ENCODE measurements at regions not wholly inside any gene's neighbourhood (a gene's known extent, or its start where the extent isn't known, plus 50 kb on each side); places are given as distances from the start of the nearest gene placed in this dataset.

GRCh38 chr4:182093935-182094334 is 149.3 kb upstream of the TENM3 start (continued):
- no peak for TF ChIP-seq POGK (CRISPR knock-in tag; conservative IDR thresholded peaks at IDR 0.05)
- TF ChIP-seq, protein P1, sequence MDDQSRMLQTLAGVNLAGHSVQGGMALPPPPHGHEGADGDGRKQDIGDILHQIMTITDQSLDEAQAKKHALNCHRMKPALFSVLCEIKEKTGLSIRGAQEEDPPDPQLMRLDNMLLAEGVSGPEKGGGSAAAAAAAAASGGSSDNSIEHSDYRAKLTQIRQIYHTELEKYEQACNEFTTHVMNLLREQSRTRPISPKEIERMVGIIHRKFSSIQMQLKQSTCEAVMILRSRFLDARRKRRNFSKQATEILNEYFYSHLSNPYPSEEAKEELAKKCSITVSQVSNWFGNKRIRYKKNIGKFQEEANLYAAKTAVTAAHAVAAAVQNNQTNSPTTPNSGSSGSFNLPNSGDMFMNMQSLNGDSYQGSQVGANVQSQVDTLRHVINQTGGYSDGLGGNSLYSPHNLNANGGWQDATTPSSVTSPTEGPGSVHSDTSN (CRISPR knock-in tag; IDR thresholded peaks at IDR 0.05; ENCODE audit: borderline replicate concordance) = no peak

DNA sequence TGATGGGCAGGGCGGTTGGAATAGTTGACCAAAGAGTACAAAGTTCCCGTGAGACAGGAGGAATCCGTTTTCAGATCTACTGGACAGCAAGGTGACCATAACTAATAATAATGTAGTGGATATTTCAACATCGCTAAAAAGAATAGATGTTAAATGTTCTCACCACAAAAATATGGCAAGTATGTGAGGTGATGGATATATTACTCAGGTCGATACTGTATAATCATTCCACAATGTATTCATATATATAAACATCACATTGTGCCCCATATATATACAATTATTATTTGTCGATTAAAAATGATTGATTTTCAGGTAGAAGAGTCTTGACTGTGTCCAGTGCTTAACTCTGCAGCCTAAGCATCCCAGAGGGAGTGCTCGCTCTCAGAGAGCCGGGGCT is 141.6 kb upstream of the TENM3 start:
- Histone ChIP-seq H3K4me2 (ENCODE audit: low read depth, low read length) (no peak overlapping the region), H3K9me3 (ENCODE audit: low read length) (no peaks in the 10 kb centered on the region), H3K9ac (ENCODE audit: insufficient read depth, low read depth, low read length) (no peak overlapping the region), H3K4me3 (replicated peaks in 1 of 3; ENCODE audit: insufficient read depth in 1 of 3, low read depth in 2 of 3, low read length in 3 of 3) (no peak overlapping the region), H3K79me2 (ENCODE audit: insufficient read depth, low read length) (no peaks in the 10 kb centered on the region), H2AFZ (ENCODE audit: low read length) (no peak overlapping the region), H3K4me1 (ENCODE audit: insufficient read depth, low read length) (no peaks in the 10 kb centered on the region), H4K20me1 (ENCODE audit: insufficient read depth, low read length) (no peaks in the 10 kb centered on the region; the same call in 1 of the 2 replicates), H3K36me3 (replicated peaks in 1 of 2; ENCODE audit: control insufficient read depth in 1 of 2, insufficient read depth in 2 of 2, low read length in 2 of 2) (no peaks in the 10 kb centered on the region), H3K27ac (ENCODE audit: extremely low read length, insufficient read depth, low read length) (no peak overlapping the region), H3K27me3 (ENCODE audit: control insufficient read depth in 1 of 2, insufficient read depth in 2 of 2, low read length in 2 of 2) (no peaks in the 10 kb centered on the region)
- ChIA-PET POLR2A (no interaction called here), CTCF (ENCODE audit: low intra/inter-chr PET ratio, low total read pairs) (no interaction called here)
- intact Hi-C loops (cut with micrococcal nuclease; ENCODE audit: unreplicated experiment) (no loop called here), in situ Hi-C loops (cut with HindIII; ENCODE audit: extremely low pct_ligation_motif_present, low pct_unique_long_range_greater_than_20kb) (no loop called here)
- WGBS (ENCODE audit: low lambda C conversion rate) = 28% methylated on average over 8 of the region's 8 CpGs
- no peak for DNase-seq (ENCODE audit: low spot score)
- BruUV-seq (replicated peaks) = no TSS peak
- FAIRE-seq = no peak
- ATAC-seq = no peak
- no peak for TF ChIP-seq ZNF354B (CRISPR knock-in tag; IDR thresholded peaks at IDR 0.05)
- TF ChIP-seq, protein P2, sequence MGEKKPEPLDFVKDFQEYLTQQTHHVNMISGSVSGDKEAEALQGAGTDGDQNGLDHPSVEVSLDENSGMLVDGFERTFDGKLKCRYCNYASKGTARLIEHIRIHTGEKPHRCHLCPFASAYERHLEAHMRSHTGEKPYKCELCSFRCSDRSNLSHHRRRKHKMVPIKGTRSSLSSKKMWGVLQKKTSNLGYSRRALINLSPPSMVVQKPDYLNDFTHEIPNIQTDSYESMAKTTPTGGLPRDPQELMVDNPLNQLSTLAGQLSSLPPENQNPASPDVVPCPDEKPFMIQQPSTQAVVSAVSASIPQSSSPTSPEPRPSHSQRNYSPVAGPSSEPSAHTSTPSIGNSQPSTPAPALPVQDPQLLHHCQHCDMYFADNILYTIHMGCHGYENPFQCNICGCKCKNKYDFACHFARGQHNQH (CRISPR knock-in tag; IDR thresholded peaks at IDR 0.05) = no peak
- no peak for TF ChIP-seq NFAT5 (CRISPR knock-in tag; IDR thresholded peaks at IDR 0.05)
- TF ChIP-seq, protein P3, sequence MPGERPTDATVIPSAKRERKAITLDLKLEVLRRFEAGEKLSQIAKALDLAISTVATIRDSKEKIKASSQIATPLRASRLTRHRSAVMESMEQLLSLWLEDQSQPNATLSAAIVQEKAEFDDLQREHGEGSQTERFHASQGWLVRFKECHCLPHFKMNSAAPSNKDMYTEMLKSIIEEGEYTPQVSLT (CRISPR knock-in tag; IDR thresholded peaks at IDR 0.05; ENCODE audit: borderline replicate concordance, low read depth) = no peak
- no peak for TF ChIP-seq EED (CRISPR knock-in tag; IDR thresholded peaks at IDR 0.05)
- no peak for TF ChIP-seq MEIS2 (CRISPR knock-in tag; IDR thresholded peaks at IDR 0.05)
- no peak for TF ChIP-seq PTBP1 (IDR thresholded peaks at IDR 0.05; ENCODE audit: low read depth, low read length, poor library complexity, severe bottlenecking)
- no peak for TF ChIP-seq ZNF350 (CRISPR knock-in tag; IDR thresholded peaks at IDR 0.05; ENCODE audit: borderline replicate concordance, low read depth)
- TF ChIP-seq ZNF605 (CRISPR knock-in tag; IDR thresholded peaks at IDR 0.05) = no peak
- no peak for TF ChIP-seq FOXP1 (IDR thresholded peaks at IDR 0.05)
- TF ChIP-seq FOXP1 (CRISPR knock-in tag; IDR thresholded peaks at IDR 0.05) = no peak
- TF ChIP-seq ZNF572 (CRISPR knock-in tag; IDR thresholded peaks at IDR 0.05) = no peak
- TF ChIP-seq ZNF224 (CRISPR knock-in tag; IDR thresholded peaks at IDR 0.05) = no peak

Measured in HepG2 (cell line).